Gastrocnemius medialis (tissue), 4 donors: ENCODE measurements at regions not wholly inside any gene's neighbourhood (a gene's known extent, or its start where the extent isn't known, plus 50 kb on each side); places are given as distances from the start of the nearest gene placed in this dataset.

Experiments used
- ATAC-seq, 2 donors: fragments of 150-250 bp; one replicate each; pipeline ENCODE4 v1.9.1; 2016
- DNase-seq, 2 donors: peaks; one replicate each; pipeline ENCODE4 v3.0.0-alpha.2; 2019
- H3K27ac ChIP-seq, 4 donors: fragments of 200-600 bp; sonication (generic); 1 replicate in 1 of 4; 2 replicates in 3 of 4; pipeline ENCODE4 v1.5.1; 2016 to 2018; ENCODE audit warnings: mild to moderate bottlenecking in 2 of 4, moderate library complexity in 1 of 4
- H3K27me3 ChIP-seq, 3 donors: fragments of 200-600 bp; sonication (generic) in 2 of 3; 1 replicate in 1 of 3; 2 replicates in 2 of 3; pipeline versions ENCODE4 v1.5.1 to v1.6.0; 2016 to 2019; ENCODE audit warnings: mild to moderate bottlenecking in 1 of 3, moderate library complexity in 1 of 3
- H3K36me3 ChIP-seq, 2 donors: fragments of 200-600 bp; sonication (generic) in 1 of 2; one replicate each; pipeline ENCODE4 v1.5.1; 2017 to 2018
- H3K4me1 ChIP-seq, 2 donors: fragments of 200-600 bp; sonication (generic) in 1 of 2; one replicate each; pipeline ENCODE4 v1.5.1; 2016 to 2017; ENCODE audit warnings: mild to moderate bottlenecking in 2 of 2
- H3K4me3 ChIP-seq, 4 donors: fragments of 200-600 bp; sonication (generic) in 3 of 4; 1 replicate in 1 of 4; 2 replicates in 3 of 4; pipeline ENCODE4 v1.5.1; 2016 to 2019; ENCODE audit warnings: mild to moderate bottlenecking in 2 of 4
- H3K9me3 ChIP-seq, 3 donors: fragments of 200-600 bp; sonication (generic) in 2 of 3; 1 replicate in 1 of 3; 2 replicates in 2 of 3; pipeline ENCODE4 v1.5.1; 2016 to 2019
- CTCF ChIP-seq, 5 experiments: fragments of 450-650 bp in 3 of 5; fragments of 200-600 bp in 2 of 5; sonication (generic) in 2 of 5; IDR thresholded peaks in 4 of 5; conservative IDR thresholded peaks in 1 of 5; 1 replicate in 4 of 5; 2 replicates in 1 of 5; pipeline ENCODE4 v1.5.1; 2016 to 2019; ENCODE audit warnings: antibody characterized with exemption in 5 of 5, mild to moderate bottlenecking in 3 of 5, moderate library complexity in 3 of 5
- POLR2A ChIP-seq, 2 donors: fragments of 450-650 bp; IDR thresholded peaks; one replicate each; pipeline ENCODE4 v1.6.1; 2017; ENCODE audit warnings: antibody characterized with exemption in 2 of 2, mild to moderate bottlenecking in 2 of 2, moderate library complexity in 2 of 2
- in situ Hi-C, 4 donors: fragments of 200-750 bp; cut with MboI; loops; one replicate each; pipeline versions ENCODE4 v1.15.0 to v1.8.0; 2017; ENCODE audit warnings: low sequenced_read_pairs in 4 of 4
- intact Hi-C: fragments of 100-400 bp; cut with DNase I; formaldehyde crosslinking; loops from one replicate; pipeline ENCODE4 v1.15.1; 2023; ENCODE audit warnings: low total_unique reads

GRCh38 chr2:172215172-172215935 lies 112.7 kb upstream of the DLX2 start:
- intact Hi-C loops: no loop called here
- ATAC-seq: no peak
- in situ Hi-C loops: no loop called here

GRCh38 chr2:172215936-172216335 lies 113.2 kb upstream of the DLX2 start:
- ATAC-seq (no peak), DNase-seq (no peak)
- no peaks in the 10 kb centered on the region for H3K36me3 ChIP-seq
- H3K4me1 ChIP-seq: no peaks in the 10 kb centered on the region
- H3K27me3 ChIP-seq: no peaks in the 10 kb centered on the region
- in situ Hi-C loops (no loop called here), intact Hi-C loops (no loop called here)
- TF ChIP-seq POLR2A (IDR thresholded peaks at IDR 0.05) (no peak), CTCF (IDR thresholded peaks at IDR 0.05 in 4 of 5, conservative IDR thresholded peaks at IDR 0.05 in 1 of 5) (no peak)
- no peak overlapping the region for H3K4me3 ChIP-seq
- no peak overlapping the region for H3K27ac ChIP-seq
- no peaks in the 10 kb centered on the region for H3K9me3 ChIP-seq

More at GRCh38 chr2:172215172-172215935, 112.7 kb upstream of the DLX2 start:
- Histone ChIP-seq H3K4me3 (no peak overlapping the region), H3K4me1 (no peaks in the 10 kb centered on the region), H3K27me3 (no peaks in the 10 kb centered on the region), H3K27ac (no peak overlapping the region), H3K36me3 (no peaks in the 10 kb centered on the region), H3K9me3 (no peaks in the 10 kb centered on the region)
- DNase-seq: no peak
- TF ChIP-seq POLR2A (IDR thresholded peaks at IDR 0.05) (no peak), CTCF (IDR thresholded peaks at IDR 0.05 in 4 of 5, conservative IDR thresholded peaks at IDR 0.05 in 1 of 5) (no peak)

- no peak for TF ChIP-seq CTCF (IDR thresholded peaks at IDR 0.05 in 4 of 5, conservative IDR thresholded peaks at IDR 0.05 in 1 of 5)
- no peak for TF ChIP-seq POLR2A (IDR thresholded peaks at IDR 0.05)
- H3K4me3 ChIP-seq: no peak overlapping the region
- no peak for DNase-seq
- no peaks in the 10 kb centered on the region for H3K9me3 ChIP-seq
- no peaks in the 10 kb centered on the region for H3K36me3 ChIP-seq
- H3K27ac ChIP-seq: no peak overlapping the region
- no peak for ATAC-seq
- intact Hi-C loops: no loop called here
- no peaks in the 10 kb centered on the region for H3K4me1 ChIP-seq
- in situ Hi-C loops: no loop called here
- H3K27me3 ChIP-seq: no peaks in the 10 kb centered on the region
Observed at GRCh38 chr2:172216477-172216876, 113.8 kb upstream of the DLX2 start.

- in situ Hi-C loops (no loop called here), intact Hi-C loops (no loop called here)
- Histone ChIP-seq H3K36me3 (no peaks in the 10 kb centered on the region), H3K9me3 (no peaks in the 10 kb centered on the region), H3K4me3 (no peak overlapping the region), H3K27me3 (no peaks in the 10 kb centered on the region), H3K4me1 (no peaks in the 10 kb centered on the region), H3K27ac (no peak overlapping the region)
- DNase-seq (no peak), ATAC-seq (no peak)
- TF ChIP-seq CTCF (IDR thresholded peaks at IDR 0.05 in 4 of 5, conservative IDR thresholded peaks at IDR 0.05 in 1 of 5) (no peak), POLR2A (IDR thresholded peaks at IDR 0.05) (no peak)
Observed at GRCh38 chr2:172219201-172219600, 116.5 kb upstream of the DLX2 start.

- no peak for DNase-seq
- no peak overlapping the region for H3K27ac ChIP-seq
- no peaks in the 10 kb centered on the region for H3K4me1 ChIP-seq
- no peaks in the 10 kb centered on the region for H3K9me3 ChIP-seq
- no peaks in the 10 kb centered on the region for H3K36me3 ChIP-seq
- no peak for ATAC-seq
- intact Hi-C loops: no loop called here
- in situ Hi-C loops: no loop called here
- TF ChIP-seq POLR2A (IDR thresholded peaks at IDR 0.05): no peak
- TF ChIP-seq CTCF (IDR thresholded peaks at IDR 0.05 in 4 of 5, conservative IDR thresholded peaks at IDR 0.05 in 1 of 5): no peak
- no peak overlapping the region for H3K4me3 ChIP-seq
- no peaks in the 10 kb centered on the region for H3K27me3 ChIP-seq
Observed at GRCh38 chr2:172220121-172220520, 117.4 kb upstream of the DLX2 start.
